Epithelial cell of proximal tubule (primary cell): ENCODE measurements at regions not wholly inside any gene's neighbourhood (a gene's known extent, or its start where the extent isn't known, plus 50 kb on each side); places are given as distances from the start of the nearest gene placed in this dataset.

Source experiments
- DNase-seq: peaks from one replicate; pipeline ENCODE4 v3.0.0-alpha.2; 2011; ENCODE audit warnings: low read depth
- H3K4me3 ChIP-seq: 2 replicates; pipeline ENCODE4 v1.5.1; 2011; ENCODE audit warnings: low read depth, mild to moderate bottlenecking, low read length
- TF ChIP-seq, protein P1 (sequence below): conservative IDR thresholded peaks from 2 replicates; pipeline ENCODE4 v1.5.1; 2012; ENCODE audit warnings: low read depth, mild to moderate bottlenecking, low read length

GRCh38 chr6:10060004-10060403, 354.9 kb downstream of the TFAP2A start:
- no peak for DNase-seq
- TF ChIP-seq, protein P1, sequence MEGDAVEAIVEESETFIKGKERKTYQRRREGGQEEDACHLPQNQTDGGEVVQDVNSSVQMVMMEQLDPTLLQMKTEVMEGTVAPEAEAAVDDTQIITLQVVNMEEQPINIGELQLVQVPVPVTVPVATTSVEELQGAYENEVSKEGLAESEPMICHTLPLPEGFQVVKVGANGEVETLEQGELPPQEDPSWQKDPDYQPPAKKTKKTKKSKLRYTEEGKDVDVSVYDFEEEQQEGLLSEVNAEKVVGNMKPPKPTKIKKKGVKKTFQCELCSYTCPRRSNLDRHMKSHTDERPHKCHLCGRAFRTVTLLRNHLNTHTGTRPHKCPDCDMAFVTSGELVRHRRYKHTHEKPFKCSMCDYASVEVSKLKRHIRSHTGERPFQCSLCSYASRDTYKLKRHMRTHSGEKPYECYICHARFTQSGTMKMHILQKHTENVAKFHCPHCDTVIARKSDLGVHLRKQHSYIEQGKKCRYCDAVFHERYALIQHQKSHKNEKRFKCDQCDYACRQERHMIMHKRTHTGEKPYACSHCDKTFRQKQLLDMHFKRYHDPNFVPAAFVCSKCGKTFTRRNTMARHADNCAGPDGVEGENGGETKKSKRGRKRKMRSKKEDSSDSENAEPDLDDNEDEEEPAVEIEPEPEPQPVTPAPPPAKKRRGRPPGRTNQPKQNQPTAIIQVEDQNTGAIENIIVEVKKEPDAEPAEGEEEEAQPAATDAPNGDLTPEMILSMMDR = no peak
- H3K4me3 ChIP-seq = no peak overlapping the region

DNA sequence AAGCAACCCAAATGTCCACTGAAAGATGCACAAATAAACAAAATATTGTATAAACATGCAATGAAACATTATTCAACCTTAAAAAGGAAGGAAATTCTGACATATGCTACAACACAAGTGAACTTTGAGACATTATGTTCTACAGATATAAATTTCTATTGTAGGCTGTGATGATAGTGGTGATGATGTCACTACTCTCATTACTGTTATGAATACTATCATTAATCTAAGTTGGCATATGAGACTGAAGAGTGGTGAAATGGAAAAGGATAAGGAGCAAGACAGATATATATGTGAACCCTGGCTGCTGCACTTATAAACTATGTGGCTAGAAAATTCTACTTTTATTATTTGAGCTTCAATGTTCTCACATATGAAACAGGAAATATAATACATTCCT, 360.2 kb downstream of the TFAP2A start:
- no peak overlapping the region for H3K4me3 ChIP-seq
- TF ChIP-seq, protein P1 = no peak
- DNase-seq = no peak

GRCh38 chr6:10051283-10051682, 363.6 kb downstream of the TFAP2A start:
- TF ChIP-seq, protein P1 = no peak
- H3K4me3 ChIP-seq = no peak overlapping the region

GRCh38 chr6:10048370-10049297, 366.2 kb downstream of the TFAP2A start:
- TF ChIP-seq, protein P1 = no peak
- no peak for DNase-seq
- H3K4me3 ChIP-seq = no peak overlapping the region

More at GRCh38 chr6:10051283-10051682, 363.6 kb downstream of the TFAP2A start:
- DNase-seq = no peak

DNA sequence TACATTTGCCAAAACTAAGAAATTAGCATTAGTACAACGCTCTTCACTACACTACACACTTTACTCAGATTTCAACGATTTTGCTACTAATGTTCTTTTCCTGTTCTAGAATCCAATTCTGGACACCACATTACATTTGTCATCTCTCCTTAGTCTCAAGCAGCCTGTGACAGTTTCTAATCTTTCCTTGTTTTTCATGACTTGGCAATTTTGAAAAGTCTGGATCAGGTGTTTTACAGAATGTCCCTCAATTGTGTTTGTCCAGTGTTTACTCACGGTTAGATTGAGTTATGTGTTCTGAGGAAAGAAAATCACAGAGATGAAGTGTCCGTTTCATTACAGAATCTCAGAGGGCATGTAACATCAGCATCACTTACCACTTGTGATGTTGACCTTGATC, 372.6 kb downstream of the TFAP2A start:
- TF ChIP-seq, protein P1 = no peak
- DNase-seq = no peak
- H3K4me3 ChIP-seq = no peak overlapping the region

DNA sequence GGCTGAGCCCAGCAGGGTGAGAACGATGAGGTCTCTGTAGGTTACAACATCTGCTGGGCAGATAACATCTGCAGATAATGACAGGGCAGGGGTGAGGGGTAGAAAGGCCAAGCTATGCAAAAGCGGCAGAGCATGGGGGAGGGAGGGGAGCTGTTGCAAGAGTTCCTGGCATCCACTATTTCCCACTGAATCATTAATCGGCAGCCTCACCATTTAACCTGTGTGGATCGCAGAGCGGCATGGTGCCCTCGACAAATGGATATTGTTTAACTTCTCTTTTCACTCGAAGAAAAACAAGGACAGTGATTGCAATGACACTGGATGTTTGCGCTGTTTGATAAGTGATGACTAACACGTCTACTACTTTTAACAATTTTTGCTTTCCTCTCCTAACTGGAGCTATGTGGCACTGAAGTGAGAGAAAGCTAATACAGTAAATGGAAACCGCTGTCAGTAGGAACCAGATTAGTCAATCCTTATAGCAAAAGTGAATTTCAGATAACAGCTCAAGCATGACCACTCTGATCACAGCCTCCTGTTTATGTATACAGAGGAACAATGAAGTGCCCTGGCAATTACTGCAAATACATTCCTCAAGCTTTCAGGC, 381.5 kb downstream of the TFAP2A start:
- H3K4me3 ChIP-seq = peak overlapping the region; percentile 5
- TF ChIP-seq, protein P1 = no peak
- DNase-seq = peak; percentile 90
